H9 (cell line): ENCODE measurements at regions not wholly inside any gene's neighbourhood (a gene's known extent, or its start where the extent isn't known, plus 50 kb on each side); places are given as distances from the start of the nearest gene placed in this dataset.

Experiments used
- DNase-seq: peaks from one replicate; pipeline ENCODE4 v3.0.0-alpha.2; 2017
- H2AFZ ChIP-seq: one replicate; pipeline ENCODE4 v1.6.1; 2013; ENCODE audit warnings: mild to moderate bottlenecking, low read length, control low read depth, moderate library complexity
- H2AK5ac ChIP-seq: 2 replicates; pipeline ENCODE4 v1.6.1; 2013; ENCODE audit warnings: low read length, control low read depth, mixed read lengths; ENCODE audit not compliant: insufficient read length
- H2BK120ac ChIP-seq: one replicate; pipeline ENCODE4 v1.6.1; 2013; ENCODE audit warnings: low read depth, mild to moderate bottlenecking, low read length, control low read depth, inconsistent platforms; ENCODE audit not compliant: poor library complexity, severe bottlenecking
- H2BK12ac ChIP-seq: 2 replicates; pipeline ENCODE4 v1.6.1; 2013; ENCODE audit warnings: low read length, control low read depth, mixed read lengths, low read depth; ENCODE audit not compliant: insufficient read length
- H2BK15ac ChIP-seq: 2 replicates; pipeline ENCODE4 v1.6.1; 2013; ENCODE audit warnings: low read depth, low read length, control low read depth
- H2BK20ac ChIP-seq: one replicate; pipeline ENCODE4 v1.6.1; 2013; ENCODE audit warnings: low read depth, mild to moderate bottlenecking, low read length, control low read depth, inconsistent platforms; ENCODE audit not compliant: poor library complexity, severe bottlenecking
- H2BK5ac ChIP-seq: 2 replicates; pipeline ENCODE4 v1.6.1; 2013; ENCODE audit warnings: low read length, control low read depth, mixed read lengths; ENCODE audit not compliant: insufficient read length
- H3K14ac ChIP-seq: 2 replicates; pipeline ENCODE4 v1.6.1; 2013; ENCODE audit warnings: low read length, control low read depth; ENCODE audit not compliant: insufficient read depth
- H3K18ac ChIP-seq: 2 replicates; pipeline ENCODE4 v1.6.1; 2013; ENCODE audit warnings: low read depth, mild to moderate bottlenecking, mixed read lengths, low read length, control low read depth; ENCODE audit not compliant: insufficient read length
- H3K23ac ChIP-seq: 2 replicates; pipeline ENCODE4 v1.6.1; 2013; ENCODE audit warnings: low read length, control low read depth, mixed read lengths, low read depth; ENCODE audit not compliant: insufficient read length
- H3K23me2 ChIP-seq: 2 replicates; pipeline ENCODE4 v1.6.1; 2013; ENCODE audit warnings: low read depth, mild to moderate bottlenecking, mixed read lengths, low read length, control low read depth; ENCODE audit not compliant: insufficient read length, poor library complexity, severe bottlenecking
- H3K27ac ChIP-seq: 2 replicates; pipeline ENCODE4 v1.5.1; 2013; ENCODE audit warnings: low read length, control low read depth, mixed read lengths, low read depth; ENCODE audit not compliant: insufficient read length
- H3K27me3 ChIP-seq: 2 replicates; pipeline ENCODE4 v1.6.1; 2013; ENCODE audit warnings: low read length, control low read depth, inconsistent platforms; ENCODE audit not compliant: insufficient read depth
- H3K4ac ChIP-seq: 2 replicates; pipeline ENCODE4 v1.6.1; 2013; ENCODE audit warnings: low read depth, mild to moderate bottlenecking, control low read depth, inconsistent platforms, low read length, moderate library complexity
- H3K4me1 ChIP-seq: 2 replicates; pipeline ENCODE4 v1.6.1; 2013; ENCODE audit warnings: low read length, control low read depth, inconsistent platforms; ENCODE audit not compliant: insufficient read depth
- H3K4me2 ChIP-seq: 2 replicates; pipeline ENCODE4 v1.6.1; 2013; ENCODE audit warnings: low read length, control low read depth, mixed read lengths; ENCODE audit not compliant: insufficient read length, insufficient read depth
- H3K56ac ChIP-seq: 2 replicates; pipeline ENCODE4 v1.6.1; 2013; ENCODE audit warnings: low read depth, mild to moderate bottlenecking, mixed read lengths, low read length, control low read depth; ENCODE audit not compliant: insufficient read length
- H3K79me1 ChIP-seq: 2 replicates; pipeline ENCODE4 v1.6.1; 2013; ENCODE audit warnings: low read depth, mild to moderate bottlenecking, moderate library complexity, low read length, control low read depth, inconsistent platforms; ENCODE audit not compliant: insufficient read depth, poor library complexity, severe bottlenecking
- H3K79me2 ChIP-seq: 2 replicates; pipeline ENCODE4 v1.6.1; 2013; ENCODE audit warnings: low read length, control low read depth, inconsistent platforms; ENCODE audit not compliant: insufficient read depth
- H3K9ac ChIP-seq: 2 replicates; pipeline ENCODE4 v1.6.1; 2013; ENCODE audit warnings: low read length, control low read depth, mixed read lengths; ENCODE audit not compliant: insufficient read length; ENCODE audit errors: extremely low read depth
- H3K9me3 ChIP-seq: one replicate; pipeline ENCODE4 v1.6.1; 2013; ENCODE audit warnings: low read depth, low read length, inconsistent platforms; ENCODE audit not compliant: control insufficient read depth
- H3T11ph ChIP-seq: one replicate; pipeline ENCODE4 v1.6.1; 2013; ENCODE audit warnings: mild to moderate bottlenecking, low read length, control low read depth, inconsistent platforms
- H4K20me1 ChIP-seq: one replicate; pipeline ENCODE4 v1.6.1; 2013; ENCODE audit not compliant: control insufficient read depth, insufficient read length, insufficient read depth
- H4K5ac ChIP-seq: 2 replicates; pipeline ENCODE4 v1.6.1; 2013; ENCODE audit warnings: low read depth, mild to moderate bottlenecking, mixed read lengths, low read length, control low read depth; ENCODE audit not compliant: insufficient read length
- H4K8ac ChIP-seq: replicated peaks from 2 replicates; pipeline ENCODE4 v1.6.1; 2013; ENCODE audit warnings: low read length, control low read depth, mixed read lengths, low read depth; ENCODE audit not compliant: insufficient read length
- H4K91ac ChIP-seq: 2 replicates; pipeline ENCODE4 v1.6.1; 2013; ENCODE audit warnings: low read depth, mild to moderate bottlenecking, moderate library complexity, mixed read lengths, low read length, control low read depth; ENCODE audit not compliant: insufficient read length
- H3K27ac Mint-ChIP-seq, 3 experiments: 2 replicates in 2 of 3; 3 replicates in 1 of 3; pipeline ENCODE4 v1.8.0; 2020 to 2021; ENCODE audit warnings: mixed read lengths in 3 of 3, mild to moderate bottlenecking in 1 of 3, moderate library complexity in 1 of 3
- H3K27me3 Mint-ChIP-seq: 2 replicates; pipeline ENCODE4 v1.8.0; 2021; ENCODE audit warnings: low read depth, mild to moderate bottlenecking, moderate library complexity, mixed read lengths
- H3K36me3 Mint-ChIP-seq, 3 experiments: 2 replicates in 2 of 3; 3 replicates in 1 of 3; pipeline ENCODE4 v1.8.0; 2020 to 2021; ENCODE audit warnings: low read depth in 3 of 3, mixed read lengths in 3 of 3; ENCODE audit not compliant: insufficient read depth in 1 of 3
- H3K4me1 Mint-ChIP-seq, 2 experiments: 2 replicates each; pipeline ENCODE4 v1.8.0; 2020; ENCODE audit warnings: mixed read lengths in 2 of 2
- H3K4me3 Mint-ChIP-seq, 2 experiments: 2 replicates in 1 of 2; 3 replicates in 1 of 2; pipeline ENCODE4 v1.8.0; 2020 to 2021; ENCODE audit warnings: mild to moderate bottlenecking in 2 of 2, mixed read lengths in 2 of 2, moderate library complexity in 1 of 2
- H3K9me3 Mint-ChIP-seq, 2 experiments: 2 replicates in 1 of 2; 3 replicates in 1 of 2; pipeline ENCODE4 v1.8.0; 2020; ENCODE audit warnings: mild to moderate bottlenecking in 2 of 2, mixed read lengths in 2 of 2, moderate library complexity in 1 of 2
- WGBS: extraction: QIAGEN DNeasy Blood & Tissue Kit; methylation state at CpG from one replicate; pipeline ENCODE4 v1.1.7; 2013; ENCODE audit warnings: missing lambda C conversion rate, low lambda C conversion rate, mixed read lengths; ENCODE audit not compliant: insufficient read length; ENCODE audit errors: extremely low coverage; 5-methylcytosine and 5-hydroxymethylcytosine counted together
- TF ChIP-seq, protein P1 (sequence below): fragments of 200-600 bp; sonication (generic); conservative IDR thresholded peaks from 3 replicates; pipeline ENCODE4 v1.8.0; 2021; ENCODE audit warnings: antibody characterized with exemption, mild to moderate bottlenecking

DNA sequence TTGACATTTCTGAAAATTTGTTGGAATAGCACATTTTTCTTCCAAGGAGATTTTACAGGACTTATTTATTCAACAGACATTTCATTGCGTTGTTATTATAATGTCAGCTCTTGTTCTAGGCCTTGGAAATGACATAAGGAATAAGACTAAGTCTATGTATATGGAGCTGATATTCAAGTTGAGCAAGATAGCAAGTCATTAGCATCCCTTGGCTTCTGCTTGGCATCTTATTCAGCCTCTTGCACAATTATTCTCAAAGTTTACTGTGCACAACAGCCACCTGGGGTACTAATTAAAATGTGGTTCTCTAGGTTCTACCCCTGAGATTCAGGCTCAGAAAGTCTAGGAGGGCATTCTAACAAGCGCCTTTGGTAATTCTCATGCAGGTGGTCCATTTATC, 304.8 kb upstream of the DDI1 start:
- peaks cover under 1 to 3% of the 10 kb centered on the region in 2 experiments; a peak in 2 of 4 replicates for H3K4me1 Mint-ChIP-seq
- DNase-seq = no peak
- Histone ChIP-seq H3K4ac (no peak overlapping the region), H2BK12ac (no peak overlapping the region), H3K9ac (no peak overlapping the region), H3K79me2 (no peaks in the 10 kb centered on the region), H2BK120ac (no peak overlapping the region), H3K23me2 (no peaks in the 10 kb centered on the region), H4K5ac (no peak overlapping the region), H3K18ac (no peak overlapping the region), H4K20me1 (no peaks in the 10 kb centered on the region), H4K91ac (no peak overlapping the region), H3K4me1 (no peaks in the 10 kb centered on the region; the same call in 1 of the 2 replicates), H2BK20ac (no peak overlapping the region), H3K56ac (no peak overlapping the region), H3K4me2 (no peak overlapping the region), H3K79me1 (no peaks in the 10 kb centered on the region), H2BK5ac (no peak overlapping the region), H2AK5ac (no peak overlapping the region), H3K27ac (no peak overlapping the region), H3K14ac (no peak overlapping the region), H3T11ph (no peak overlapping the region), H3K9me3 (peaks cover 9% of the 10 kb centered on the region), H3K23ac (no peak overlapping the region), H2BK15ac (no peak overlapping the region), H3K27me3 (no peaks in the 10 kb centered on the region), H2AFZ (no peak overlapping the region), H4K8ac (no peak overlapping the region)
- no peak overlapping the region for H3K4me3 Mint-ChIP-seq
- WGBS = no CpG with 5 or more reads among the region's 2 CpGs
- TF ChIP-seq, protein P1, sequence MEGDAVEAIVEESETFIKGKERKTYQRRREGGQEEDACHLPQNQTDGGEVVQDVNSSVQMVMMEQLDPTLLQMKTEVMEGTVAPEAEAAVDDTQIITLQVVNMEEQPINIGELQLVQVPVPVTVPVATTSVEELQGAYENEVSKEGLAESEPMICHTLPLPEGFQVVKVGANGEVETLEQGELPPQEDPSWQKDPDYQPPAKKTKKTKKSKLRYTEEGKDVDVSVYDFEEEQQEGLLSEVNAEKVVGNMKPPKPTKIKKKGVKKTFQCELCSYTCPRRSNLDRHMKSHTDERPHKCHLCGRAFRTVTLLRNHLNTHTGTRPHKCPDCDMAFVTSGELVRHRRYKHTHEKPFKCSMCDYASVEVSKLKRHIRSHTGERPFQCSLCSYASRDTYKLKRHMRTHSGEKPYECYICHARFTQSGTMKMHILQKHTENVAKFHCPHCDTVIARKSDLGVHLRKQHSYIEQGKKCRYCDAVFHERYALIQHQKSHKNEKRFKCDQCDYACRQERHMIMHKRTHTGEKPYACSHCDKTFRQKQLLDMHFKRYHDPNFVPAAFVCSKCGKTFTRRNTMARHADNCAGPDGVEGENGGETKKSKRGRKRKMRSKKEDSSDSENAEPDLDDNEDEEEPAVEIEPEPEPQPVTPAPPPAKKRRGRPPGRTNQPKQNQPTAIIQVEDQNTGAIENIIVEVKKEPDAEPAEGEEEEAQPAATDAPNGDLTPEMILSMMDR = no peak
- H3K9me3 Mint-ChIP-seq = peaks cover 15% of the 10 kb centered on the region in 2 experiments
- no peak overlapping the region for H3K27ac Mint-ChIP-seq
- H3K36me3 Mint-ChIP-seq = peaks cover 10 to 12% (median 10%) of the 10 kb centered on the region in 3 experiments; a peak in 6 of 7 replicates
- no peaks in the 10 kb centered on the region for H3K27me3 Mint-ChIP-seq
